ENCODE measurements at regions not wholly inside any gene's neighbourhood (a gene's known extent, or its start where the extent isn't known, plus 50 kb on each side); places are given as distances from the start of the nearest gene placed in this dataset.

DNA sequence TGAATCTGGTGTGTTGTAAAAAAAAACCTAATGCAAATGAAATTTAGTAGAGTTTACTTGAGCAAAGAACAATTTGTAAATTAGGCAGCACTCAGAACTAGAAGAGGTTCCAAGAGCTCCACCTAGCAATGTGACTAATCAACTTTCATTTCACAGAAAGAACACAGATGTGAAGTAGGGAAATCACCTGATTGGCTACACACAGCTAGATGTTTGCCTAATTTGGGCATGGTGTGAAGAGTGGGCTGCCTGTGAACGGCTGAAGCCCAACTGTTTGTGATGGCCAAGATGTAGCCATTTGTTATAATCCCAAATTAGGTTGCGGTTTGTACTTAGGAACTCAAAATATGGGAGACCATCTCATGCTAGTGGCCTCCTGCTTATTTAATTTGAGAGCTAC lies 724.4 kb upstream of the SLITRK5 start:
- Histone ChIP-seq H2AFZ (ENCODE audit: low read length) (no peak overlapping the region), H4K20me1 (ENCODE audit: insufficient read depth, low read length) (no peaks in the 10 kb centered on the region), H3K9me2 (ENCODE audit: insufficient read depth, low read length) (no peaks in the 10 kb centered on the region), H3K9me3 (ENCODE audit: low read length) (no peaks in the 10 kb centered on the region), H3K79me2 (ENCODE audit: insufficient read depth, low read depth, low read length) (no peaks in the 10 kb centered on the region), H3K4me2 (ENCODE audit: low read length) (no peak overlapping the region), H3K36me3 (ENCODE audit: insufficient read depth, low read length) (no peaks in the 10 kb centered on the region), H3K27ac (ENCODE audit: low read depth, low read length, poor library complexity, severe bottlenecking) (no peak overlapping the region), H3K4me3 (ENCODE audit: low read depth, low read length, poor library complexity, severe bottlenecking) (no peak overlapping the region), H3K4me1 (ENCODE audit: insufficient read depth, low read length, poor library complexity, severe bottlenecking) (no peaks in the 10 kb centered on the region)
- TF ChIP-seq, protein P1, sequence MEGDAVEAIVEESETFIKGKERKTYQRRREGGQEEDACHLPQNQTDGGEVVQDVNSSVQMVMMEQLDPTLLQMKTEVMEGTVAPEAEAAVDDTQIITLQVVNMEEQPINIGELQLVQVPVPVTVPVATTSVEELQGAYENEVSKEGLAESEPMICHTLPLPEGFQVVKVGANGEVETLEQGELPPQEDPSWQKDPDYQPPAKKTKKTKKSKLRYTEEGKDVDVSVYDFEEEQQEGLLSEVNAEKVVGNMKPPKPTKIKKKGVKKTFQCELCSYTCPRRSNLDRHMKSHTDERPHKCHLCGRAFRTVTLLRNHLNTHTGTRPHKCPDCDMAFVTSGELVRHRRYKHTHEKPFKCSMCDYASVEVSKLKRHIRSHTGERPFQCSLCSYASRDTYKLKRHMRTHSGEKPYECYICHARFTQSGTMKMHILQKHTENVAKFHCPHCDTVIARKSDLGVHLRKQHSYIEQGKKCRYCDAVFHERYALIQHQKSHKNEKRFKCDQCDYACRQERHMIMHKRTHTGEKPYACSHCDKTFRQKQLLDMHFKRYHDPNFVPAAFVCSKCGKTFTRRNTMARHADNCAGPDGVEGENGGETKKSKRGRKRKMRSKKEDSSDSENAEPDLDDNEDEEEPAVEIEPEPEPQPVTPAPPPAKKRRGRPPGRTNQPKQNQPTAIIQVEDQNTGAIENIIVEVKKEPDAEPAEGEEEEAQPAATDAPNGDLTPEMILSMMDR (conservative IDR thresholded peaks at IDR 0.05; ENCODE audit: low read length) = peak; percentile 43
- no peak for TF ChIP-seq EZH2phosphoT487 (IDR thresholded peaks at IDR 0.05; ENCODE audit: borderline replicate concordance, low read depth, low read length)
- BruUV-seq (replicated peaks) = no TSS peak
- intact Hi-C loops (cut with micrococcal nuclease; ENCODE audit: unreplicated experiment) = no loop called here
- POLR2A ChIA-PET = interaction anchor here (0.7 kb wide), 1 partner anchor 87 kb away, joined by 3 read pairs; no protein-coding TSS in a partner anchor
- CTCF ChIA-PET (ENCODE audit: unreplicated experiment) = no interaction called here
- DNase-seq (ENCODE audit: low spot score) = peak; percentile 1

DNA sequence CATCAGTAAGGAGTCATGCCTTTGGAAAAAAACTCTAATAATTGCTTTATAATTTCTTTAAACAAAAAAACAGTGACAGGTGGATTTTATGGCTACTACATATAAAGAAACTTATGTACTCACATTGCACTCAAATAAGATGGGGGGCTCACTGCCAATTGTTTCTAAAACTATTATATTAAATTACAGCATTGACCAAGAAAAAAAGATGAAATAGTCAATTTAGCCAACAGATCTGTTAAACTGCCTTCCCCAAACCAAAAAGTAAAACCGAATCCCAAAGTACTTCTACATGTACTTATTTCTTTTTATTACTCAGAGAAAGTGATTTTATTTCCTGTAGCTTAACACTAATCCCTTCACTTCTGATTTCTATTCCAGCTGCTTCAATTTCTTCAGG lies 716.8 kb upstream of the SLITRK5 start:
- Histone ChIP-seq H3K9me2 (ENCODE audit: insufficient read depth, low read length) (no peaks in the 10 kb centered on the region), H3K4me1 (ENCODE audit: insufficient read depth, low read length, poor library complexity, severe bottlenecking) (no peaks in the 10 kb centered on the region), H3K27ac (ENCODE audit: low read depth, low read length, poor library complexity, severe bottlenecking) (no peak overlapping the region), H2AFZ (ENCODE audit: low read length) (no peak overlapping the region), H3K79me2 (ENCODE audit: insufficient read depth, low read depth, low read length) (no peaks in the 10 kb centered on the region), H4K20me1 (ENCODE audit: insufficient read depth, low read length) (no peaks in the 10 kb centered on the region), H3K4me2 (ENCODE audit: low read length) (no peak overlapping the region), H3K36me3 (ENCODE audit: insufficient read depth, low read length) (no peaks in the 10 kb centered on the region), H3K4me3 (ENCODE audit: low read depth, low read length, poor library complexity, severe bottlenecking) (no peak overlapping the region), H3K9me3 (ENCODE audit: low read length) (no peaks in the 10 kb centered on the region)
- CTCF ChIA-PET (ENCODE audit: unreplicated experiment) = no interaction called here
- no peak for TF ChIP-seq EZH2phosphoT487 (IDR thresholded peaks at IDR 0.05; ENCODE audit: borderline replicate concordance, low read depth, low read length)
- TF ChIP-seq, protein P1 (conservative IDR thresholded peaks at IDR 0.05; ENCODE audit: low read length) = no peak
- POLR2A ChIA-PET = no interaction called here
- no peak for DNase-seq (ENCODE audit: low spot score)
- intact Hi-C loops (cut with micrococcal nuclease; ENCODE audit: unreplicated experiment) = no loop called here
- no TSS peak for BruUV-seq (replicated peaks)

DNA sequence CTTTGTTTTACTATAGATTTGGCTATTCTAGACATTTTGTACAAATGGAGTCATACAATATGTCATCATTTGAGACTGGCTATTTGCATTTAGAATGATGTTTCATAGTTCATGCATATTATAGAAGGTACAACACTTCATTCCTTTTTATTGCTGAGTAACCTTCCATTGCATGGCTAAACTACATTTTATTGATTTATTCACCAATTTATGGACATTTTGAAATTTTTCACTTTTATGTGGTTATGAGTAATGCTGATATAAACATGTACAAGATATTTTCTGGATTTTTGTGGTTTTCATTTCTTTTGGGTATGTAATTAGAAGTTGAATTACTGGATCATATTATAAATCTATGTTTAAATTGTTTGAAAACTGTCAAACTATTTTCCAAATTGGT lies 710.3 kb upstream of the SLITRK5 start:
- Histone ChIP-seq H3K4me1 (ENCODE audit: insufficient read depth, low read length, poor library complexity, severe bottlenecking) (no peaks in the 10 kb centered on the region), H3K9me3 (ENCODE audit: low read length) (no peaks in the 10 kb centered on the region), H3K4me2 (ENCODE audit: low read length) (no peak overlapping the region), H3K9me2 (ENCODE audit: insufficient read depth, low read length) (no peaks in the 10 kb centered on the region), H3K79me2 (ENCODE audit: insufficient read depth, low read depth, low read length) (no peaks in the 10 kb centered on the region), H3K4me3 (ENCODE audit: low read depth, low read length, poor library complexity, severe bottlenecking) (no peak overlapping the region), H2AFZ (ENCODE audit: low read length) (no peak overlapping the region), H3K36me3 (ENCODE audit: insufficient read depth, low read length) (no peaks in the 10 kb centered on the region), H3K27ac (ENCODE audit: low read depth, low read length, poor library complexity, severe bottlenecking) (no peak overlapping the region), H4K20me1 (ENCODE audit: insufficient read depth, low read length) (no peaks in the 10 kb centered on the region)
- ChIA-PET CTCF (ENCODE audit: unreplicated experiment) (no interaction called here), POLR2A (no interaction called here)
- no TSS peak for BruUV-seq (replicated peaks)
- DNase-seq (ENCODE audit: low spot score) = no peak
- no peak for TF ChIP-seq EZH2phosphoT487 (IDR thresholded peaks at IDR 0.05; ENCODE audit: borderline replicate concordance, low read depth, low read length)
- TF ChIP-seq, protein P1 (conservative IDR thresholded peaks at IDR 0.05; ENCODE audit: low read length) = no peak
- intact Hi-C loops (cut with micrococcal nuclease; ENCODE audit: unreplicated experiment) = no loop called here
